B cell (primary cell): ENCODE measurements at regions not wholly inside any gene's neighbourhood (a gene's known extent, or its start where the extent isn't known, plus 50 kb on each side); places are given as distances from the start of the nearest gene placed in this dataset.

Source experiments
- ATAC-seq: fragments of 200-7000 bp; cut with Tn5 transposase; one replicate; pipeline ENCODE4 v1.10.0; 2021; ENCODE audit warnings: low read depth, mild to moderate bottlenecking, moderate number of reproducible peaks, moderate library complexity
- CTCF ChIA-PET: fragments of 350-600 bp; sonication (Branson Sonifier 250); formaldehyde crosslinking; loops from one replicate; lab custom pipeline; 2021; ENCODE audit warnings: antibody characterized with exemption, inconsistent platforms; lab: Charles Lee
- POLR2A ChIA-PET: fragments of 350-600 bp; sonication (Branson Sonifier 250); formaldehyde crosslinking; loops from one replicate; lab custom pipeline; 2021; ENCODE audit warnings: antibody characterized with exemption; lab: Charles Lee
- DNase-seq: peaks from one replicate; pipeline ENCODE4 v3.0.0; 2013
- H2AFZ ChIP-seq: 2 replicates; pipeline ENCODE4 v1.6.1; 2012; ENCODE audit warnings: mild to moderate bottlenecking, low read depth, low read length; ENCODE audit not compliant: insufficient read depth, poor library complexity, severe bottlenecking
- H3K27ac ChIP-seq, 2 donors: 1 replicate in 1 of 2; 2 replicates in 1 of 2; pipeline ENCODE4 v1.5.1; 2012 to 2013; ENCODE audit warnings: low read length in 2 of 2, mild to moderate bottlenecking in 2 of 2, moderate library complexity in 1 of 2
- H3K27me3 ChIP-seq, 4 experiments: fragments of 200-600 bp in 1 of 4; sonication (generic) in 1 of 4; replicated peaks in 1 of 4; 1 replicate in 2 of 4; 2 replicates in 2 of 4; pipeline versions ENCODE4 v1.6.1 to v1.7.0; 2013 to 2016; ENCODE audit warnings: low read length in 3 of 4, mild to moderate bottlenecking in 2 of 4, mixed read lengths in 1 of 4, moderate library complexity in 1 of 4; ENCODE audit not compliant: insufficient read depth in 4 of 4, control insufficient read depth in 3 of 4; ENCODE audit errors: control extremely low read depth in 1 of 4
- H3K36me3 ChIP-seq, 2 experiments: replicated peaks in 1 of 2; 1 replicate in 1 of 2; 2 replicates in 1 of 2; pipeline versions ENCODE4 v1.6.1 to v1.7.1; 2013; ENCODE audit warnings: low read length in 1 of 2; ENCODE audit not compliant: insufficient read depth in 2 of 2, control insufficient read depth in 1 of 2; ENCODE audit errors: control extremely low read depth in 1 of 2, extremely low read depth in 1 of 2
- H3K4me1 ChIP-seq, 2 donors: fragments of 200-600 bp in 1 of 2; sonication (generic) in 1 of 2; 1 replicate in 1 of 2; 2 replicates in 1 of 2; pipeline versions ENCODE4 v1.5.1 to v1.6.1; 2013 to 2017; ENCODE audit warnings: low read length in 2 of 2; ENCODE audit not compliant: control insufficient read depth in 2 of 2, insufficient read depth in 2 of 2
- H3K4me2 ChIP-seq: replicated peaks from 2 replicates; pipeline ENCODE3; 2012; ENCODE audit warnings: mild to moderate bottlenecking, low read depth, low read length; ENCODE audit not compliant: poor library complexity, severe bottlenecking
- H3K4me3 ChIP-seq, 5 experiments: fragments of 200-600 bp in 1 of 5; sonication (generic) in 1 of 5; 1 replicate in 3 of 5; 2 replicates in 2 of 5; pipeline versions ENCODE4 v1.5.1 to v1.7.0; 2011 to 2016; ENCODE audit warnings: low read length in 4 of 5, mild to moderate bottlenecking in 4 of 5, low read depth in 2 of 5, control low read depth in 1 of 5, moderate library complexity in 1 of 5; ENCODE audit not compliant: insufficient read depth in 1 of 5; ENCODE audit errors: control extremely low read depth in 1 of 5, extremely low read depth in 1 of 5
- H3K79me2 ChIP-seq: fragments of 200-600 bp; sonication (generic); one replicate; pipeline ENCODE4 v1.6.0; 2016; ENCODE audit warnings: low read length; ENCODE audit not compliant: control insufficient read depth, insufficient read depth
- H3K9ac ChIP-seq: fragments of 200-600 bp; sonication (generic); 2 replicates; pipeline ENCODE4 v1.6.1; 2017; ENCODE audit warnings: mild to moderate bottlenecking, low read length, moderate library complexity
- H3K9me3 ChIP-seq, 3 donors: one replicate each; pipeline versions ENCODE4 v1.6.1 to v1.7.1; 2013; ENCODE audit warnings: low read length in 2 of 3; ENCODE audit not compliant: control insufficient read depth in 2 of 3, insufficient read depth in 1 of 3; ENCODE audit errors: control extremely low read depth in 1 of 3
- H4K20me1 ChIP-seq: 2 replicates; pipeline ENCODE4 v1.6.0; 2012; ENCODE audit warnings: mild to moderate bottlenecking, low read length; ENCODE audit not compliant: insufficient read depth, control insufficient read depth, poor library complexity, severe bottlenecking
- H3K27ac Mint-ChIP-seq: one replicate; pipeline ENCODE4 v1.8.0; 2021; ENCODE audit warnings: mixed read lengths
- H3K27me3 Mint-ChIP-seq: one replicate; pipeline ENCODE4 v1.8.0; 2021; ENCODE audit warnings: mixed read lengths
- H3K4me1 Mint-ChIP-seq: one replicate; pipeline ENCODE4 v1.8.0; 2021; ENCODE audit warnings: mixed read lengths
- H3K4me3 Mint-ChIP-seq: one replicate; pipeline ENCODE4 v1.8.0; 2021; ENCODE audit warnings: mixed read lengths
- H3K9me3 Mint-ChIP-seq: one replicate; pipeline ENCODE4 v1.8.0; 2022; ENCODE audit warnings: mixed read lengths; ENCODE audit not compliant: insufficient read depth
- EZH2 ChIP-seq: IDR thresholded peaks from 2 replicates; pipeline ENCODE4 v1.6.1; 2012; ENCODE audit warnings: borderline replicate concordance, low read depth, mild to moderate bottlenecking, moderate library complexity, low read length; ENCODE audit not compliant: insufficient read depth, poor library complexity, severe bottlenecking
- WGBS: methylation state at CpG from one replicate; pipeline ENCODE4 v1.1.5; 2013; ENCODE audit warnings: missing lambda C conversion rate; ENCODE audit not compliant: insufficient coverage; 5-methylcytosine and 5-hydroxymethylcytosine counted together
- intact Hi-C: fragments of 100-400 bp; cut with micrococcal nuclease; formaldehyde crosslinking; loops from one replicate; pipeline ENCODE4 v1.10.0; 2022
- TF ChIP-seq, protein P1 (sequence below): fragments of 200-600 bp; IDR thresholded peaks from one replicate; pipeline ENCODE4 v1.8.0; 2022; ENCODE audit warnings: antibody characterized with exemption, mild to moderate bottlenecking

- Histone ChIP-seq H2AFZ (no peak overlapping the region), H3K4me2 (no peak overlapping the region), H3K36me3 (no peaks in the 10 kb centered on the region), H3K27ac (no peak overlapping the region), H3K4me1 (no peaks in the 10 kb centered on the region), H3K9ac (no peak overlapping the region), H3K79me2 (no peaks in the 10 kb centered on the region), H4K20me1 (no peaks in the 10 kb centered on the region), H3K27me3 (no peaks in the 10 kb centered on the region), H3K9me3 (no peaks in the 10 kb centered on the region), H3K4me3 (no peak overlapping the region)
- H3K4me3 Mint-ChIP-seq, result no peak overlapping the region
- H3K27ac Mint-ChIP-seq, result no peak overlapping the region
- ChIA-PET POLR2A (no interaction called here), CTCF (no interaction called here)
- no peaks in the 10 kb centered on the region for H3K27me3 Mint-ChIP-seq
- no peaks in the 10 kb centered on the region for H3K9me3 Mint-ChIP-seq
- intact Hi-C loops, result no loop called here
- TF ChIP-seq, protein P1, sequence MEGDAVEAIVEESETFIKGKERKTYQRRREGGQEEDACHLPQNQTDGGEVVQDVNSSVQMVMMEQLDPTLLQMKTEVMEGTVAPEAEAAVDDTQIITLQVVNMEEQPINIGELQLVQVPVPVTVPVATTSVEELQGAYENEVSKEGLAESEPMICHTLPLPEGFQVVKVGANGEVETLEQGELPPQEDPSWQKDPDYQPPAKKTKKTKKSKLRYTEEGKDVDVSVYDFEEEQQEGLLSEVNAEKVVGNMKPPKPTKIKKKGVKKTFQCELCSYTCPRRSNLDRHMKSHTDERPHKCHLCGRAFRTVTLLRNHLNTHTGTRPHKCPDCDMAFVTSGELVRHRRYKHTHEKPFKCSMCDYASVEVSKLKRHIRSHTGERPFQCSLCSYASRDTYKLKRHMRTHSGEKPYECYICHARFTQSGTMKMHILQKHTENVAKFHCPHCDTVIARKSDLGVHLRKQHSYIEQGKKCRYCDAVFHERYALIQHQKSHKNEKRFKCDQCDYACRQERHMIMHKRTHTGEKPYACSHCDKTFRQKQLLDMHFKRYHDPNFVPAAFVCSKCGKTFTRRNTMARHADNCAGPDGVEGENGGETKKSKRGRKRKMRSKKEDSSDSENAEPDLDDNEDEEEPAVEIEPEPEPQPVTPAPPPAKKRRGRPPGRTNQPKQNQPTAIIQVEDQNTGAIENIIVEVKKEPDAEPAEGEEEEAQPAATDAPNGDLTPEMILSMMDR, result no peak
- no peak for TF ChIP-seq EZH2
- DNase-seq (no peak), ATAC-seq (no peak)
- H3K4me1 Mint-ChIP-seq, result no peaks in the 10 kb centered on the region
Measured at GRCh38 chr2:21792571-21792970, 668.8 kb downstream of the TDRD15 start.

- CTCF ChIA-PET, result no interaction called here
- ATAC-seq, result no peak
- Mint-ChIP-seq H3K27me3 (no peaks in the 10 kb centered on the region), H3K9me3 (no peaks in the 10 kb centered on the region), H3K4me1 (no peaks in the 10 kb centered on the region), H3K4me3 (no peak overlapping the region), H3K27ac (no peak overlapping the region)
- Histone ChIP-seq H3K9ac (no peak overlapping the region), H3K9me3 (no peaks in the 10 kb centered on the region), H3K27me3 (no peaks in the 10 kb centered on the region), H4K20me1 (no peaks in the 10 kb centered on the region), H2AFZ (no peak overlapping the region), H3K79me2 (no peaks in the 10 kb centered on the region), H3K4me3 (no peak overlapping the region), H3K4me1 (no peaks in the 10 kb centered on the region), H3K36me3 (no peaks in the 10 kb centered on the region), H3K27ac (no peak overlapping the region), H3K4me2 (no peak overlapping the region)
- TF ChIP-seq EZH2, result no peak
- TF ChIP-seq, protein P1, result no peak
- DNase-seq, result no peak
- WGBS, result no CpG with 5 or more reads among the region's 1 CpG
- intact Hi-C loops, result no loop called here
- POLR2A ChIA-PET, result no interaction called here
Measured at GRCh38 chr2:21793461-21793860, 669.7 kb downstream of the TDRD15 start.
